HG03060 (cell line): ENCODE measurements at regions not wholly inside any gene's neighbourhood (a gene's known extent, or its start where the extent isn't known, plus 50 kb on each side); places are given as distances from the start of the nearest gene placed in this dataset.
"Not testable (repeated sequence)": the region's sequence is repeated elsewhere in the genome, so short reads cannot be mapped to it uniquely, and the experiment has no call there.

Experiments
- ATAC-seq: cut with Tn5 transposase; IDR thresholded peaks from one replicate; pipeline ENCODE4 v1.9.1; 2021; ENCODE audit warnings: low read depth, moderate number of reproducible peaks; ENCODE audit not compliant: unreplicated experiment

GRCh38 chr3:177714945-177715344, 517.7 kb upstream of the TBL1XR1 start:
- no peak for ATAC-seq

GRCh38 chr3:177715980-177716379, 518.7 kb upstream of the TBL1XR1 start:
- no peak for ATAC-seq

GRCh38 chr3:177720927-177721326, 523.6 kb upstream of the TBL1XR1 start:
- not testable (repeated sequence) for ATAC-seq

GRCh38 chr3:177721864-177722785, 524.8 kb upstream of the TBL1XR1 start:
- no peak for ATAC-seq

- no peak for ATAC-seq
Measured at GRCh38 chr3:177724020-177724638, 526.8 kb upstream of the TBL1XR1 start.

GRCh38 chr3:177725165-177725564, 527.9 kb upstream of the TBL1XR1 start:
- ATAC-seq, result no peak

GRCh38 chr3:177726807-177727206, 529.5 kb upstream of the TBL1XR1 start:
- no peak for ATAC-seq

- ATAC-seq, result no peak
Measured at GRCh38 chr3:177729956-177730681, 532.8 kb upstream of the TBL1XR1 start.

GRCh38 chr3:177730814-177731213, 533.5 kb upstream of the TBL1XR1 start:
- no peak for ATAC-seq

GRCh38 chr3:177731644-177732268, 534.5 kb upstream of the TBL1XR1 start:
- no peak for ATAC-seq

GRCh38 chr3:177733233-177733632, 536.0 kb upstream of the TBL1XR1 start:
- ATAC-seq, result no peak

- ATAC-seq, result no peak
Measured at GRCh38 chr3:177733936-177734335, 536.7 kb upstream of the TBL1XR1 start.

- no peak for ATAC-seq
Measured at GRCh38 chr3:177735431-177735830, 538.1 kb upstream of the TBL1XR1 start.

GRCh38 chr3:177739461-177739860, 542.2 kb upstream of the TBL1XR1 start:
- ATAC-seq, result no peak

- no peak for ATAC-seq
Measured at GRCh38 chr3:177740254-177740653, 543.0 kb upstream of the TBL1XR1 start.

GRCh38 chr3:177742273-177742672, 545.0 kb upstream of the TBL1XR1 start:
- no peak for ATAC-seq

GRCh38 chr3:177743173-177743890, 546.0 kb upstream of the TBL1XR1 start:
- no peak for ATAC-seq

GRCh38 chr3:177744873-177745606, 547.8 kb upstream of the TBL1XR1 start:
- no peak for ATAC-seq

GRCh38 chr3:177745607-177746005, 548.3 kb upstream of the TBL1XR1 start:
- ATAC-seq, result no peak
